H1 (cell line): ENCODE measurements at regions not wholly inside any gene's neighbourhood (a gene's known extent, or its start where the extent isn't known, plus 50 kb on each side); places are given as distances from the start of the nearest gene placed in this dataset.

Experiments used
- CTCF ChIA-PET: fragments of 300-600 bp; sonication (Branson Sonifier 250); formaldehyde crosslinking; loops from one replicate; lab custom pipeline; 2021; ENCODE audit not compliant: partially characterized antibody; lab: Charles Lee
- POLR2A ChIA-PET: fragments of 300-600 bp; sonication (Branson Sonifier 250); formaldehyde crosslinking; loops from one replicate; lab custom pipeline; 2021; ENCODE audit warnings: inconsistent platforms; ENCODE audit not compliant: partially characterized antibody; lab: Charles Lee
- DNase-seq, 2 experiments: peaks; one replicate each; pipeline versions ENCODE4 v3.0.0 to v3.0.0-alpha.2; 2010 to 2022; ENCODE audit warnings: low spot score in 2 of 2, low read depth in 1 of 2, mixed read lengths in 1 of 2
- FAIRE-seq: peaks from 2 replicates; lab custom pipeline; 2011; peaks lifted over from hg19 to GRCh38; lab: Jason Lieb, UNC
- H2AFZ ChIP-seq: 2 replicates; pipeline ENCODE4 v1.8.1; 2012; ENCODE audit warnings: low read length, inconsistent platforms
- H2AK5ac ChIP-seq: 2 replicates; pipeline ENCODE4 v1.6.1; 2013; ENCODE audit warnings: low read depth, low read length
- H2BK120ac ChIP-seq: replicated peaks from 2 replicates; pipeline ENCODE3; 2013; ENCODE audit warnings: low read depth, low read length, inconsistent platforms
- H2BK12ac ChIP-seq: 2 replicates; pipeline ENCODE4 v1.6.1; 2013; ENCODE audit warnings: low read depth, low read length
- H2BK15ac ChIP-seq: 2 replicates; pipeline ENCODE4 v1.6.1; 2013; ENCODE audit warnings: low read length
- H2BK20ac ChIP-seq: 2 replicates; pipeline ENCODE4 v1.6.1; 2013; ENCODE audit warnings: low read length
- H2BK5ac ChIP-seq: 2 replicates; pipeline ENCODE4 v1.6.1; 2013; ENCODE audit warnings: low read depth, low read length
- H3K14ac ChIP-seq: 2 replicates; pipeline ENCODE4 v1.6.1; 2013; ENCODE audit warnings: inconsistent platforms; ENCODE audit not compliant: insufficient read length
- H3K18ac ChIP-seq: 2 replicates; pipeline ENCODE4 v1.6.1; 2013; ENCODE audit warnings: low read length; ENCODE audit errors: extremely low read depth
- H3K23ac ChIP-seq: 2 replicates; pipeline ENCODE4 v1.6.1; 2013; ENCODE audit warnings: inconsistent platforms; ENCODE audit not compliant: insufficient read length
- H3K23me2 ChIP-seq: 2 replicates; pipeline ENCODE4 v1.6.1; 2013; ENCODE audit warnings: low read depth, low read length
- H3K27ac ChIP-seq: 2 replicates; pipeline ENCODE4 v1.6.1; 2011; ENCODE audit warnings: low read depth, low read length, inconsistent platforms
- H3K27me3 ChIP-seq, 4 experiments: replicated peaks in 1 of 4; 1 replicate in 1 of 4; 2 replicates in 3 of 4; pipeline versions ENCODE4 v1.6.1 to v1.8.1; 2011 to 2013; ENCODE audit warnings: low read length in 3 of 4, mild to moderate bottlenecking in 3 of 4, inconsistent platforms in 2 of 4, mixed read lengths in 2 of 4, moderate library complexity in 1 of 4; ENCODE audit not compliant: control insufficient read depth in 3 of 4, insufficient read depth in 3 of 4; ENCODE audit errors: extremely low read depth in 1 of 4
- H3K36me3 ChIP-seq, 4 experiments: 2 replicates each; pipeline versions ENCODE4 v1.6.1 to v1.8.1; 2011 to 2013; ENCODE audit warnings: mild to moderate bottlenecking in 4 of 4, low read length in 3 of 4, moderate library complexity in 2 of 4, control low read depth in 1 of 4, inconsistent platforms in 1 of 4; ENCODE audit not compliant: insufficient read depth in 4 of 4, control insufficient read depth in 2 of 4
- H3K4ac ChIP-seq: replicated peaks from 2 replicates; pipeline ENCODE3; 2013; ENCODE audit warnings: low read length, low read depth, mixed read lengths, inconsistent platforms; ENCODE audit not compliant: insufficient read length
- H3K4me1 ChIP-seq, 4 experiments: replicated peaks in 1 of 4; 1 replicate in 1 of 4; 2 replicates in 3 of 4; pipeline versions ENCODE4 v1.6.1 to v1.8.1; 2011 to 2013; ENCODE audit warnings: low read length in 3 of 4, inconsistent platforms in 2 of 4, mixed read lengths in 1 of 4; ENCODE audit not compliant: insufficient read depth in 4 of 4, control insufficient read depth in 3 of 4
- H3K4me2 ChIP-seq, 2 experiments: 2 replicates each; pipeline versions ENCODE4 v1.6.1 to v1.8.1; 2011 to 2013; ENCODE audit warnings: low read depth in 2 of 2, low read length in 2 of 2, control low read depth in 1 of 2, inconsistent platforms in 1 of 2, mild to moderate bottlenecking in 1 of 2; ENCODE audit not compliant: insufficient read depth in 1 of 2
- H3K4me3 ChIP-seq, 4 experiments: fragments of 200-600, 300-600 bp in 1 of 4; sonication (generic), shearing (Covaris generic), sonication (Bioruptor Twin) in 1 of 4; 2 replicates each; pipeline versions ENCODE4 v1.5.1 to v1.8.1; 2011 to 2016; ENCODE audit warnings: low read length in 4 of 4, low read depth in 3 of 4, control low read depth in 2 of 4, inconsistent platforms in 2 of 4, mild to moderate bottlenecking in 2 of 4, mixed read lengths in 1 of 4, moderate library complexity in 1 of 4; ENCODE audit not compliant: insufficient read depth in 2 of 4; ENCODE audit errors: extremely low read depth in 1 of 4
- H3K56ac ChIP-seq: replicated peaks from 2 replicates; pipeline ENCODE3; 2013; ENCODE audit warnings: low read depth, mild to moderate bottlenecking, mixed read lengths, low read length, inconsistent platforms; ENCODE audit not compliant: insufficient read length
- H3K79me1 ChIP-seq: 2 replicates; pipeline ENCODE4 v1.6.1; 2013; ENCODE audit warnings: low read depth, low read length, control low read depth
- H3K79me2 ChIP-seq, 2 experiments: 2 replicates each; pipeline versions ENCODE4 v1.6.1 to v1.8.1; 2012 to 2013; ENCODE audit warnings: low read length in 2 of 2, mild to moderate bottlenecking in 2 of 2, inconsistent platforms in 1 of 2; ENCODE audit not compliant: insufficient read depth in 2 of 2, control insufficient read depth in 1 of 2
- H3K9ac ChIP-seq, 4 experiments: replicated peaks in 1 of 4; 1 replicate in 1 of 4; 2 replicates in 3 of 4; pipeline versions ENCODE4 v1.6.1 to v1.8.1; 2011 to 2013; ENCODE audit warnings: low read depth in 3 of 4, low read length in 3 of 4, control low read depth in 2 of 4, mild to moderate bottlenecking in 2 of 4, moderate library complexity in 2 of 4, inconsistent platforms in 1 of 4; ENCODE audit errors: extremely low read depth in 1 of 4
- H3K9me3 ChIP-seq, 2 experiments: 2 replicates each; pipeline versions ENCODE4 v1.6.1 to v1.8.1; 2012 to 2013; ENCODE audit warnings: mild to moderate bottlenecking in 2 of 2, moderate library complexity in 2 of 2, control low read depth in 1 of 2, inconsistent platforms in 1 of 2, low read depth in 1 of 2, low read length in 1 of 2, mixed read lengths in 1 of 2; ENCODE audit not compliant: insufficient read depth in 2 of 2
- H4K20me1 ChIP-seq, 2 experiments: replicated peaks in 1 of 2; 2 replicates each; pipeline versions ENCODE3 to v1.8.1; 2011 to 2013; ENCODE audit warnings: inconsistent platforms in 2 of 2, low read length in 2 of 2, mild to moderate bottlenecking in 1 of 2; ENCODE audit not compliant: insufficient read depth in 2 of 2, control insufficient read depth in 1 of 2
- H4K5ac ChIP-seq: 2 replicates; pipeline ENCODE4 v1.6.1; 2013; ENCODE audit warnings: low read length, low read depth, mixed read lengths, inconsistent platforms; ENCODE audit not compliant: insufficient read length
- H4K8ac ChIP-seq: 2 replicates; pipeline ENCODE4 v1.8.0; 2013; ENCODE audit warnings: mild to moderate bottlenecking, moderate library complexity, low read length, inconsistent platforms; ENCODE audit not compliant: insufficient read depth; ENCODE audit errors: extremely low read depth
- H4K91ac ChIP-seq: replicated peaks from 2 replicates; pipeline ENCODE3; 2013; ENCODE audit warnings: low read length, mixed read lengths, inconsistent platforms; ENCODE audit not compliant: insufficient read length
- NRF1 ChIP-seq: IDR thresholded peaks from 2 replicates; pipeline ENCODE4 v1.6.1; 2011; ENCODE audit warnings: mild to moderate bottlenecking, low read depth, low read length, improper control_type of control experiment
- SAP30 ChIP-seq: fragments of 300-600 bp; sonication (generic); IDR thresholded peaks from 2 replicates; pipeline ENCODE4 v1.7.1; 2012; ENCODE audit warnings: low read length, moderate library complexity, mild to moderate bottlenecking, inconsistent platforms; ENCODE audit not compliant: insufficient read depth, insufficient replicate concordance
- SIN3A ChIP-seq, 2 experiments: IDR thresholded peaks in 1 of 2; conservative IDR thresholded peaks in 1 of 2; 2 replicates each; pipeline ENCODE4 v1.6.1; 2011 to 2012; ENCODE audit warnings: low read length in 2 of 2, improper control_type of control experiment in 1 of 2, low read depth in 1 of 2, mild to moderate bottlenecking in 1 of 2
- SIX5 ChIP-seq: IDR thresholded peaks from 2 replicates; pipeline ENCODE4 v1.6.1; 2011; ENCODE audit warnings: mild to moderate bottlenecking, low read depth, low read length
- TAF1 ChIP-seq: IDR thresholded peaks from 2 replicates; pipeline ENCODE4 v1.6.1; 2011; ENCODE audit warnings: mild to moderate bottlenecking, low read depth, low read length
- TEAD4 ChIP-seq: IDR thresholded peaks from 2 replicates; pipeline ENCODE4 v1.6.1; 2012; ENCODE audit warnings: low read depth, low read length, inconsistent platforms, mixed read lengths
- ZNF274 ChIP-seq: IDR thresholded peaks from 2 replicates; pipeline ENCODE4 v1.7.0; 2012; ENCODE audit warnings: low read length, borderline replicate concordance; ENCODE audit errors: extremely low read depth
- WGBS, 2 experiments: shearing (Covaris generic) in 1 of 2; methylation state at CpG; one replicate each; pipeline versions ENCODE4 v1.1.6 to v1.1.7; 2013 to 2015; ENCODE audit warnings: low lambda C conversion rate in 2 of 2, mixed read lengths in 2 of 2, inconsistent platforms in 1 of 2, low coverage in 1 of 2, missing lambda C conversion rate in 1 of 2; ENCODE audit not compliant: insufficient replicate concordance in 2 of 2, insufficient coverage in 1 of 2, insufficient read length in 1 of 2; ENCODE audit errors: extremely low coverage in 1 of 2, missing lambda C conversion rate in 1 of 2; 5-methylcytosine and 5-hydroxymethylcytosine counted together
- TF ChIP-seq, protein P1 (sequence below): IDR thresholded peaks from 2 replicates; pipeline ENCODE4 v1.6.1; 2012; ENCODE audit warnings: inconsistent platforms
- TF ChIP-seq, protein P2 (sequence below), 3 experiments: IDR thresholded peaks; 1 replicate in 2 of 3; 2 replicates in 1 of 3; pipeline versions ENCODE4 v1.5.1 to v1.6.1; 2011; ENCODE audit warnings: low read length in 3 of 3, mild to moderate bottlenecking in 3 of 3, inconsistent platforms in 2 of 3, low read depth in 1 of 3, moderate library complexity in 1 of 3; ENCODE audit not compliant: insufficient read depth in 1 of 3; ENCODE audit errors: control extremely low read depth in 1 of 3
- TF ChIP-seq, protein P3 (sequence below): IDR thresholded peaks from 2 replicates; pipeline ENCODE4 v1.6.1; 2011; ENCODE audit warnings: low read length, improper control_type of control experiment

DNA sequence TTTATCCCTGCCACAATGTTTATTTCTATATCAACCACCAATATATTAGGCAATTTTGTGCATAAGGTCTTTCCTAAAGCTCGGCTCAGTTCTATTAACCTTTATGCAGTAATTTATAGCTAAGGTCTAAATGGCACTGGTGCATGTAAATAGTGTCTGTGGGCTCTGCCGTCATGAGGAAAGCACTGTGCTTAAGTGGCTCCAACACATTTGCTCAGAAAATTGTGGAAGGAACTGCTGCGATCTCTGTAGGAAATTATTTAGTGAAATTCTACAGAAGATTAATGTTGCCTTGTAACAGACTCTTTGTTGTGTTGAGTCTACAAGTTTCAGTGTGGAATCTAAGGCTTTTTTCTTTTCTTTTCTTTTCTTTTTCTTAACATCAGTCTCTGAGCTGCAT, 54.0 kb upstream of the EGLN3 start:
- Histone ChIP-seq H3K9ac (no peak overlapping the region), H3K27me3 (no peaks in the 10 kb centered on the region), H3K56ac (no peak overlapping the region), H3K23ac (no peak overlapping the region), H2BK12ac (no peak overlapping the region), H3K9me3 (no peaks in the 10 kb centered on the region), H2BK20ac (no peak overlapping the region), H3K4ac (no peak overlapping the region), H3K4me2 (no peak overlapping the region), H4K91ac (no peak overlapping the region), H2AK5ac (no peak overlapping the region), H4K8ac (no peak overlapping the region), H2BK15ac (no peak overlapping the region), H3K79me1 (no peaks in the 10 kb centered on the region), H3K4me1 (no peaks in the 10 kb centered on the region), H4K20me1 (no peaks in the 10 kb centered on the region), H3K36me3 (no peaks in the 10 kb centered on the region), H3K23me2 (no peaks in the 10 kb centered on the region), H3K18ac (no peak overlapping the region), H2AFZ (no peak overlapping the region), H3K14ac (no peak overlapping the region), H3K27ac (no peak overlapping the region), H3K79me2 (no peaks in the 10 kb centered on the region), H4K5ac (no peak overlapping the region), H2BK5ac (no peak overlapping the region), H3K4me3 (no peak overlapping the region), H2BK120ac (no peak overlapping the region)
- 90% methylated on average over 3 of the region's 3 CpGs; no CpG with 5 or more reads in 1 of the 2 experiments for WGBS, 2 experiments
- TF ChIP-seq, protein P1, sequence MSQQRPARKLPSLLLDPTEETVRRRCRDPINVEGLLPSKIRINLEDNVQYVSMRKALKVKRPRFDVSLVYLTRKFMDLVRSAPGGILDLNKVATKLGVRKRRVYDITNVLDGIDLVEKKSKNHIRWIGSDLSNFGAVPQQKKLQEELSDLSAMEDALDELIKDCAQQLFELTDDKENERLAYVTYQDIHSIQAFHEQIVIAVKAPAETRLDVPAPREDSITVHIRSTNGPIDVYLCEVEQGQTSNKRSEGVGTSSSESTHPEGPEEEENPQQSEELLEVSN, result no peak
- TF ChIP-seq ZNF274 (no peak), TAF1 (no peak), SIN3A (conservative IDR thresholded peaks at IDR 0.05 in 1 of 2, IDR thresholded peaks at IDR 0.05 in 1 of 2; ENCODE audit: low read depth in 1 of 2, low read length in 2 of 2) (no peak), SAP30 (no peak), NRF1 (no peak), SIX5 (no peak), TEAD4 (no peak)
- TF ChIP-seq, protein P2, sequence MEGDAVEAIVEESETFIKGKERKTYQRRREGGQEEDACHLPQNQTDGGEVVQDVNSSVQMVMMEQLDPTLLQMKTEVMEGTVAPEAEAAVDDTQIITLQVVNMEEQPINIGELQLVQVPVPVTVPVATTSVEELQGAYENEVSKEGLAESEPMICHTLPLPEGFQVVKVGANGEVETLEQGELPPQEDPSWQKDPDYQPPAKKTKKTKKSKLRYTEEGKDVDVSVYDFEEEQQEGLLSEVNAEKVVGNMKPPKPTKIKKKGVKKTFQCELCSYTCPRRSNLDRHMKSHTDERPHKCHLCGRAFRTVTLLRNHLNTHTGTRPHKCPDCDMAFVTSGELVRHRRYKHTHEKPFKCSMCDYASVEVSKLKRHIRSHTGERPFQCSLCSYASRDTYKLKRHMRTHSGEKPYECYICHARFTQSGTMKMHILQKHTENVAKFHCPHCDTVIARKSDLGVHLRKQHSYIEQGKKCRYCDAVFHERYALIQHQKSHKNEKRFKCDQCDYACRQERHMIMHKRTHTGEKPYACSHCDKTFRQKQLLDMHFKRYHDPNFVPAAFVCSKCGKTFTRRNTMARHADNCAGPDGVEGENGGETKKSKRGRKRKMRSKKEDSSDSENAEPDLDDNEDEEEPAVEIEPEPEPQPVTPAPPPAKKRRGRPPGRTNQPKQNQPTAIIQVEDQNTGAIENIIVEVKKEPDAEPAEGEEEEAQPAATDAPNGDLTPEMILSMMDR (IDR thresholded peaks at IDR 0.05; ENCODE audit: control extremely low read depth in 1 of 3, insufficient read depth in 1 of 3, low read depth in 1 of 3, low read length in 3 of 3), result no peak
- TF ChIP-seq, protein P3, sequence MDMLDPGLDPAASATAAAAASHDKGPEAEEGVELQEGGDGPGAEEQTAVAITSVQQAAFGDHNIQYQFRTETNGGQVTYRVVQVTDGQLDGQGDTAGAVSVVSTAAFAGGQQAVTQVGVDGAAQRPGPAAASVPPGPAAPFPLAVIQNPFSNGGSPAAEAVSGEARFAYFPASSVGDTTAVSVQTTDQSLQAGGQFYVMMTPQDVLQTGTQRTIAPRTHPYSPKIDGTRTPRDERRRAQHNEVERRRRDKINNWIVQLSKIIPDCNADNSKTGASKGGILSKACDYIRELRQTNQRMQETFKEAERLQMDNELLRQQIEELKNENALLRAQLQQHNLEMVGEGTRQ, result no peak
- DNase-seq, result no peak
- POLR2A ChIA-PET, result interaction anchor here (0.7 kb wide), 1 partner anchor 1951 kb away, joined by 3 read pairs; no protein-coding TSS in a partner anchor
- CTCF ChIA-PET, result interaction anchor here (1.1 kb wide), 1 partner anchor 23 kb away, joined by 4 read pairs; no protein-coding TSS in a partner anchor
- FAIRE-seq, result no peak
